IMR-90 (cell line): ENCODE measurements at regions not wholly inside any gene's neighbourhood (a gene's known extent, or its start where the extent isn't known, plus 50 kb on each side); places are given as distances from the start of the nearest gene placed in this dataset.

ENCODE experiments used
- ATAC-seq: fragments of 200-7000 bp; cut with Tn5 transposase; 2 replicates; pipeline ENCODE4 v1.9.1; 2020; ENCODE audit warnings: low read depth, mild to moderate bottlenecking, moderate library complexity
- BruUV-seq: library from RNA; stranded (reverse); fragments of 400-500 nt; replicated peaks from 2 replicates; lab custom pipeline; 2021; lab: Mats Ljungman, UMichigan
- CTCF ChIA-PET: fragments of 300-600 bp; formaldehyde crosslinking; extraction: SDS; loops from one replicate; lab custom pipeline; 2021; ENCODE audit warnings: antibody characterized with exemption; lab: Yijun Ruan, JAX
- POLR2A ChIA-PET: fragments of 300-600 bp; sonication (Branson Sonifier 250); formaldehyde crosslinking; loops from one replicate; lab custom pipeline; 2022; ENCODE audit warnings: antibody characterized with exemption; ENCODE audit not compliant: unreplicated experiment; lab: Charles Lee
- DNase-seq: peaks from one replicate; pipeline ENCODE4 v3.0.0; 2013
- H2AFZ ChIP-seq: replicated peaks from 2 replicates; pipeline ENCODE3; 2013; ENCODE audit warnings: low read length, mild to moderate bottlenecking; ENCODE audit not compliant: poor library complexity
- H2AK5ac ChIP-seq: 2 replicates; pipeline ENCODE4 v1.6.1; 2013; ENCODE audit warnings: low read depth, low read length, inconsistent platforms
- H2AK9ac ChIP-seq: replicated peaks from 2 replicates; pipeline ENCODE3; 2013; ENCODE audit warnings: mild to moderate bottlenecking, low read depth, low read length, moderate library complexity; ENCODE audit not compliant: poor library complexity
- H2BK120ac ChIP-seq: 2 replicates; pipeline ENCODE4 v1.6.1; 2013; ENCODE audit warnings: low read depth, low read length, inconsistent platforms
- H2BK15ac ChIP-seq: 3 replicates; pipeline ENCODE4 v1.6.1; 2013; ENCODE audit warnings: low read depth, low read length, inconsistent platforms
- H2BK20ac ChIP-seq: 2 replicates; pipeline ENCODE4 v1.6.1; 2013; ENCODE audit warnings: low read depth, mild to moderate bottlenecking, inconsistent platforms, low read length, moderate library complexity
- H2BK5ac ChIP-seq: 2 replicates; pipeline ENCODE4 v1.6.1; 2013; ENCODE audit warnings: mild to moderate bottlenecking, low read depth, low read length, inconsistent platforms; ENCODE audit not compliant: poor library complexity, severe bottlenecking
- H3K14ac ChIP-seq: replicated peaks from 2 replicates; pipeline ENCODE4 v1.6.1; 2013; ENCODE audit warnings: low read depth, low read length, inconsistent platforms
- H3K18ac ChIP-seq: 2 replicates; pipeline ENCODE4 v1.6.1; 2013; ENCODE audit warnings: low read depth, low read length, control low read depth
- H3K23ac ChIP-seq: 2 replicates; pipeline ENCODE4 v1.6.1; 2013; ENCODE audit warnings: low read depth, low read length, inconsistent platforms
- H3K27ac ChIP-seq: 2 replicates; pipeline ENCODE4 v1.5.1; 2013; ENCODE audit warnings: mild to moderate bottlenecking, control low read depth, low read length; ENCODE audit not compliant: insufficient read depth
- H3K27me3 ChIP-seq: 2 replicates; pipeline ENCODE4 v1.6.1; 2013; ENCODE audit warnings: low read length; ENCODE audit not compliant: control insufficient read depth, insufficient read depth
- H3K36me3 ChIP-seq: 2 replicates; pipeline ENCODE4 v1.6.1; 2013; ENCODE audit warnings: low read length, mixed read lengths; ENCODE audit not compliant: control insufficient read depth, insufficient read depth
- H3K4ac ChIP-seq: 2 replicates; pipeline ENCODE4 v1.6.1; 2013; ENCODE audit warnings: low read depth, low read length, inconsistent platforms
- H3K4me1 ChIP-seq: 2 replicates; pipeline ENCODE4 v1.6.1; 2013; ENCODE audit warnings: low read length, mixed read lengths; ENCODE audit not compliant: control insufficient read depth, insufficient read depth
- H3K4me2 ChIP-seq: 2 replicates; pipeline ENCODE4 v1.6.1; 2013; ENCODE audit warnings: low read depth, mild to moderate bottlenecking, control low read depth, low read length, moderate library complexity
- H3K4me3 ChIP-seq: 2 replicates; pipeline ENCODE4 v1.5.1; 2013; ENCODE audit warnings: low read depth, mild to moderate bottlenecking, control low read depth, low read length, moderate library complexity; ENCODE audit not compliant: insufficient read depth
- H3K56ac ChIP-seq: 2 replicates; pipeline ENCODE4 v1.6.1; 2013; ENCODE audit warnings: low read length, inconsistent platforms; ENCODE audit not compliant: insufficient read depth; ENCODE audit errors: extremely low read depth
- H3K79me1 ChIP-seq, 2 experiments: 2 replicates each; pipeline ENCODE4 v1.6.1; 2013; ENCODE audit warnings: low read length in 2 of 2, inconsistent platforms in 1 of 2, low read depth in 1 of 2
- H3K9ac ChIP-seq: 2 replicates; pipeline ENCODE4 v1.6.1; 2013; ENCODE audit warnings: low read depth, low read length, control low read depth
- H3K9me1 ChIP-seq: 2 replicates; pipeline ENCODE4 v1.6.1; 2013; ENCODE audit warnings: low read length, inconsistent platforms; ENCODE audit not compliant: insufficient read depth
- H3K9me3 ChIP-seq: 2 replicates; pipeline ENCODE4 v1.6.1; 2013; ENCODE audit warnings: low read length; ENCODE audit not compliant: control insufficient read depth, insufficient read depth
- H4K20me1 ChIP-seq: 2 replicates; pipeline ENCODE4 v1.6.1; 2013; ENCODE audit warnings: low read length, inconsistent platforms; ENCODE audit not compliant: insufficient read depth
- H4K5ac ChIP-seq: 2 replicates; pipeline ENCODE4 v1.6.1; 2013; ENCODE audit warnings: mild to moderate bottlenecking, low read depth, low read length, control low read depth
- H4K8ac ChIP-seq, 2 experiments: 2 replicates each; pipeline ENCODE4 v1.6.1; 2013; ENCODE audit warnings: low read depth in 2 of 2, low read length in 2 of 2, control low read depth in 1 of 2, inconsistent platforms in 1 of 2
- H4K91ac ChIP-seq: 2 replicates; pipeline ENCODE4 v1.6.1; 2013; ENCODE audit warnings: low read depth, low read length, inconsistent platforms; ENCODE audit not compliant: insufficient read depth
- BHLHE40 ChIP-seq: fragments of 150-350 bp; IDR thresholded peaks from 2 replicates; pipeline ENCODE4 v1.6.1; 2016; ENCODE audit warnings: mild to moderate bottlenecking, low read depth, low read length
- CEBPB ChIP-seq: IDR thresholded peaks from 2 replicates; pipeline ENCODE4 v1.6.1; 2012; ENCODE audit warnings: low read depth, low read length, improper control_type of control experiment
- CHD1 ChIP-seq: IDR thresholded peaks from 2 replicates; pipeline ENCODE4 v1.6.1; 2012; ENCODE audit warnings: low read depth, low read length, improper control_type of control experiment
- CTCF ChIP-seq: conservative IDR thresholded peaks from 2 replicates; pipeline ENCODE4 v1.5.1; 2012; ENCODE audit warnings: mild to moderate bottlenecking, low read depth, low read length, improper control_type of control experiment
- ELK1 ChIP-seq: fragments of 150-350 bp; IDR thresholded peaks from 2 replicates; pipeline ENCODE4 v1.6.1; 2016; ENCODE audit warnings: low read depth, mild to moderate bottlenecking, low read length, moderate library complexity, borderline replicate concordance
- FOS ChIP-seq: fragments of 150-350 bp; IDR thresholded peaks from 2 replicates; pipeline ENCODE4 v1.6.1; 2016; ENCODE audit warnings: low read depth, low read length
- MAFK ChIP-seq: IDR thresholded peaks from 2 replicates; pipeline ENCODE4 v1.6.1; 2012; ENCODE audit warnings: low read depth, low read length, improper control_type of control experiment
- MAZ ChIP-seq: IDR thresholded peaks from 2 replicates; pipeline ENCODE4 v1.6.1; 2012; ENCODE audit warnings: low read depth, mild to moderate bottlenecking, low read length, improper control_type of control experiment, moderate library complexity, borderline replicate concordance
- MXI1 ChIP-seq: IDR thresholded peaks from 2 replicates; pipeline ENCODE4 v1.6.1; 2012; ENCODE audit warnings: low read depth, mild to moderate bottlenecking, low read length, moderate library complexity, borderline replicate concordance
- NFE2L2 ChIP-seq: fragments of 150-350 bp; IDR thresholded peaks from 2 replicates; pipeline ENCODE4 v1.6.1; 2016; ENCODE audit warnings: low read depth, mild to moderate bottlenecking, low read length
- POLR2A ChIP-seq: IDR thresholded peaks from 2 replicates; pipeline ENCODE4 v1.6.1; 2012; ENCODE audit warnings: mild to moderate bottlenecking, low read depth, low read length
- RAD21 ChIP-seq: IDR thresholded peaks from 2 replicates; pipeline ENCODE4 v1.6.1; 2012; ENCODE audit warnings: low read length, improper control_type of control experiment
- RCOR1 ChIP-seq: IDR thresholded peaks from 2 replicates; pipeline ENCODE4 v1.6.1; 2012; ENCODE audit warnings: mild to moderate bottlenecking, low read length, improper control_type of control experiment; ENCODE audit not compliant: insufficient replicate concordance
- RFX5 ChIP-seq: IDR thresholded peaks from 2 replicates; pipeline ENCODE4 v1.8.0; 2012; ENCODE audit warnings: low read depth, mild to moderate bottlenecking, low read length, moderate library complexity
- SMC3 ChIP-seq: fragments of 150-350 bp; IDR thresholded peaks from 2 replicates; pipeline ENCODE4 v1.6.1; 2016; ENCODE audit warnings: low read depth, mild to moderate bottlenecking, antibody characterized with exemption, low read length, moderate library complexity
- WGBS, 2 experiments: methylation state at CpG; one replicate each; pipeline versions ENCODE4 v1.1.5 to v1.1.7; 2013; ENCODE audit warnings: missing lambda C conversion rate in 2 of 2; ENCODE audit not compliant: insufficient read length in 1 of 2; ENCODE audit errors: extremely low coverage in 2 of 2; 5-methylcytosine and 5-hydroxymethylcytosine counted together
- dilution Hi-C: fragments of 300-500 bp; cut with HindIII; formaldehyde crosslinking; loops from one replicate; pipeline ENCODE4 v1.14.3; 2018; ENCODE audit warnings: low sequenced_read_pairs; ENCODE audit not compliant: unreplicated experiment
- in situ Hi-C: fragments of 300-500 bp; cut with MboI; formaldehyde crosslinking; loops from 3 replicates; pipeline ENCODE4 v1.14.3; 2019; ENCODE audit warnings: low sequenced_read_pairs, inconsistent platforms, mixed read lengths
- intact Hi-C: fragments of 100-400 bp; cut with micrococcal nuclease; formaldehyde crosslinking; loops from 2 replicates; pipeline ENCODE4 v1.10.0; 2022
- TF ChIP-seq, protein P1 (sequence below): fragments of 150-350 bp; IDR thresholded peaks from 2 replicates; pipeline ENCODE4 v1.6.1; 2017; ENCODE audit warnings: mild to moderate bottlenecking, antibody characterized with exemption, low read length, low read depth

GRCh38 chr15:85932391-85932790 lies 137.7 kb upstream of the KLHL25 start:
- Histone ChIP-seq H2BK5ac (no peak overlapping the region), H3K18ac (no peak overlapping the region), H2BK20ac (no peak overlapping the region), H2AK5ac (no peak overlapping the region), H3K4me3 (no peak overlapping the region), H3K27ac (no peak overlapping the region), H2AFZ (no peak overlapping the region), H3K79me1 (no peaks in the 10 kb centered on the region), H3K4me2 (no peak overlapping the region), H3K9me3 (no peaks in the 10 kb centered on the region), H3K56ac (no peak overlapping the region), H2AK9ac (no peak overlapping the region), H3K9me1 (no peaks in the 10 kb centered on the region), H4K8ac (no peak overlapping the region), H3K4me1 (no peaks in the 10 kb centered on the region), H4K5ac (no peak overlapping the region), H3K4ac (no peak overlapping the region), H3K27me3 (no peaks in the 10 kb centered on the region), H3K14ac (no peak overlapping the region), H3K36me3 (no peaks in the 10 kb centered on the region), H2BK120ac (no peak overlapping the region), H3K23ac (no peak overlapping the region), H4K20me1 (no peaks in the 10 kb centered on the region), H3K9ac (no peak overlapping the region), H4K91ac (no peak overlapping the region), H2BK15ac (no peak overlapping the region)
- BruUV-seq = no TSS peak
- WGBS, 2 experiments = 0% methylated on average over 1 of the region's 1 CpG; no CpG with 5 or more reads in 1 of the 2 experiments
- DNase-seq (no peak), ATAC-seq (no peak)
- ChIA-PET CTCF (no interaction called here), POLR2A (no interaction called here)
- TF ChIP-seq MAFK (no peak), ELK1 (no peak), RCOR1 (no peak), FOS (no peak), NFE2L2 (no peak), RFX5 (no peak), POLR2A (no peak), BHLHE40 (no peak), MAZ (no peak), RAD21 (no peak), MXI1 (no peak), SMC3 (no peak), CHD1 (no peak), CTCF (no peak), CEBPB (no peak)
- TF ChIP-seq, protein P1, sequence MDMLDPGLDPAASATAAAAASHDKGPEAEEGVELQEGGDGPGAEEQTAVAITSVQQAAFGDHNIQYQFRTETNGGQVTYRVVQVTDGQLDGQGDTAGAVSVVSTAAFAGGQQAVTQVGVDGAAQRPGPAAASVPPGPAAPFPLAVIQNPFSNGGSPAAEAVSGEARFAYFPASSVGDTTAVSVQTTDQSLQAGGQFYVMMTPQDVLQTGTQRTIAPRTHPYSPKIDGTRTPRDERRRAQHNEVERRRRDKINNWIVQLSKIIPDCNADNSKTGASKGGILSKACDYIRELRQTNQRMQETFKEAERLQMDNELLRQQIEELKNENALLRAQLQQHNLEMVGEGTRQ = no peak
- in situ Hi-C loops (no loop called here), dilution Hi-C loops (no loop called here), intact Hi-C loops (no loop called here)
